H1 (cell line): ENCODE measurements at regions not wholly inside any gene's neighbourhood (a gene's known extent, or its start where the extent isn't known, plus 50 kb on each side); places are given as distances from the start of the nearest gene placed in this dataset.

Experiments used
- ASH2L ChIP-seq: fragments of 200-600, 300-600 bp; sonication (generic); IDR thresholded peaks from one replicate; pipeline ENCODE4 v1.7.1; 2017; ENCODE audit warnings: low read length
- EGR1 ChIP-seq: IDR thresholded peaks from 2 replicates; pipeline ENCODE4 v1.6.1; 2011; ENCODE audit warnings: low read depth, low read length, borderline replicate concordance
- EZH2 ChIP-seq: fragments of 200-600 bp; sonication (generic); IDR thresholded peaks from 2 replicates; pipeline ENCODE4 v1.7.1; 2012; ENCODE audit warnings: low read depth, mild to moderate bottlenecking, moderate library complexity, low read length, inconsistent platforms; ENCODE audit not compliant: severe bottlenecking
- MAFK ChIP-seq: IDR thresholded peaks from 2 replicates; pipeline ENCODE4 v1.6.1; 2012; ENCODE audit warnings: low read depth, mild to moderate bottlenecking, improper control_type of control experiment, low read length
- NRF1 ChIP-seq: IDR thresholded peaks from 2 replicates; pipeline ENCODE4 v1.6.1; 2011; ENCODE audit warnings: mild to moderate bottlenecking, low read depth, low read length, improper control_type of control experiment
- POLR2A ChIP-seq, 2 experiments: IDR thresholded peaks; 1 replicate in 1 of 2; 2 replicates in 1 of 2; pipeline ENCODE4 v1.6.1; 2011; ENCODE audit warnings: low read depth in 2 of 2, low read length in 2 of 2, mild to moderate bottlenecking in 2 of 2; ENCODE audit errors: control extremely low read depth in 1 of 2
- POLR2AphosphoS5 ChIP-seq: IDR thresholded peaks from 2 replicates; pipeline ENCODE4 v1.6.1; 2011; ENCODE audit warnings: low read depth, low read length
- RXRA ChIP-seq: IDR thresholded peaks from 2 replicates; pipeline ENCODE4 v1.6.1; 2011; ENCODE audit warnings: low read depth, mild to moderate bottlenecking, low read length, moderate library complexity; ENCODE audit not compliant: insufficient read depth
- SIX5 ChIP-seq: IDR thresholded peaks from 2 replicates; pipeline ENCODE4 v1.6.1; 2011; ENCODE audit warnings: mild to moderate bottlenecking, low read depth, low read length
- YY1 ChIP-seq: IDR thresholded peaks from 2 replicates; pipeline ENCODE4 v1.6.1; 2011; ENCODE audit warnings: low read depth, mild to moderate bottlenecking, low read length
- TF ChIP-seq, protein P1 (sequence below): IDR thresholded peaks from 2 replicates; pipeline ENCODE4 v1.6.1; 2012; ENCODE audit warnings: inconsistent platforms
- TF ChIP-seq, protein P2 (sequence below), 3 experiments: IDR thresholded peaks; 1 replicate in 2 of 3; 2 replicates in 1 of 3; pipeline versions ENCODE4 v1.5.1 to v1.6.1; 2011; ENCODE audit warnings: low read length in 3 of 3, mild to moderate bottlenecking in 3 of 3, inconsistent platforms in 2 of 3, low read depth in 1 of 3, moderate library complexity in 1 of 3; ENCODE audit not compliant: insufficient read depth in 1 of 3; ENCODE audit errors: control extremely low read depth in 1 of 3
- TF ChIP-seq, protein P3 (sequence below): IDR thresholded peaks from 2 replicates; pipeline ENCODE4 v1.6.1; 2012; ENCODE audit warnings: low read length, inconsistent platforms
- TF ChIP-seq, protein P4 (sequence below): IDR thresholded peaks from 2 replicates; pipeline ENCODE4 v1.6.1; 2011; ENCODE audit warnings: low read length, improper control_type of control experiment

DNA sequence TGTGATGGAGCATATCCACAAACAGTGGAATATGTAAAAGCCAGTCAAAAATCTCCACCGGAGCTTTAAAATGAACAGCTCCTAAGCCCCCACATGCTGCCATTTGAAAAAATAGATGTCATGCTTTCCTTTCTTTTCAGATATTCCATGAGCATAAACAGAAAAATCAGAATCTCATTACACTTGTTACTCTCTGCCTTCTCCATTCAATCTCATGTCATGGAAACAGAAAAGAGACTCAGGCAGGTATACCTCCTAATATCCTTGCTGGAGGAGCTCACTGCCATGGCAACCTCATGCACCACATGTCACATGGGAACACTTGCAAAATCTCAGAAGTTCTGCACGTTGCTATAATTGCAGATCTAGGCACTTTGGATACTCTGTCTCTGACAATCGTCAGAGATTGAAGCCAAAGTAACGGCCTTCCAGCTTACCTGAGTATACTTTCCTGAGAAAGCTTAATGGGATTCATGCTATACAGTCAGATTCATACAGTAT, 317.0 kb upstream of the ADAMTS9 start:
- TF ChIP-seq POLR2A (IDR thresholded peaks at IDR 0.05; ENCODE audit: control extremely low read depth in 1 of 2, low read depth in 2 of 2, low read length in 2 of 2): no peak
- TF ChIP-seq YY1: no peak
- TF ChIP-seq SIX5: no peak
- TF ChIP-seq, protein P1, sequence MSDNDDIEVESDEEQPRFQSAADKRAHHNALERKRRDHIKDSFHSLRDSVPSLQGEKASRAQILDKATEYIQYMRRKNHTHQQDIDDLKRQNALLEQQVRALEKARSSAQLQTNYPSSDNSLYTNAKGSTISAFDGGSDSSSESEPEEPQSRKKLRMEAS: no peak
- TF ChIP-seq, protein P2, sequence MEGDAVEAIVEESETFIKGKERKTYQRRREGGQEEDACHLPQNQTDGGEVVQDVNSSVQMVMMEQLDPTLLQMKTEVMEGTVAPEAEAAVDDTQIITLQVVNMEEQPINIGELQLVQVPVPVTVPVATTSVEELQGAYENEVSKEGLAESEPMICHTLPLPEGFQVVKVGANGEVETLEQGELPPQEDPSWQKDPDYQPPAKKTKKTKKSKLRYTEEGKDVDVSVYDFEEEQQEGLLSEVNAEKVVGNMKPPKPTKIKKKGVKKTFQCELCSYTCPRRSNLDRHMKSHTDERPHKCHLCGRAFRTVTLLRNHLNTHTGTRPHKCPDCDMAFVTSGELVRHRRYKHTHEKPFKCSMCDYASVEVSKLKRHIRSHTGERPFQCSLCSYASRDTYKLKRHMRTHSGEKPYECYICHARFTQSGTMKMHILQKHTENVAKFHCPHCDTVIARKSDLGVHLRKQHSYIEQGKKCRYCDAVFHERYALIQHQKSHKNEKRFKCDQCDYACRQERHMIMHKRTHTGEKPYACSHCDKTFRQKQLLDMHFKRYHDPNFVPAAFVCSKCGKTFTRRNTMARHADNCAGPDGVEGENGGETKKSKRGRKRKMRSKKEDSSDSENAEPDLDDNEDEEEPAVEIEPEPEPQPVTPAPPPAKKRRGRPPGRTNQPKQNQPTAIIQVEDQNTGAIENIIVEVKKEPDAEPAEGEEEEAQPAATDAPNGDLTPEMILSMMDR (IDR thresholded peaks at IDR 0.05; ENCODE audit: control extremely low read depth in 1 of 3, insufficient read depth in 1 of 3, low read depth in 1 of 3, low read length in 3 of 3): no peak
- TF ChIP-seq ASH2L: no peak
- TF ChIP-seq, protein P3, sequence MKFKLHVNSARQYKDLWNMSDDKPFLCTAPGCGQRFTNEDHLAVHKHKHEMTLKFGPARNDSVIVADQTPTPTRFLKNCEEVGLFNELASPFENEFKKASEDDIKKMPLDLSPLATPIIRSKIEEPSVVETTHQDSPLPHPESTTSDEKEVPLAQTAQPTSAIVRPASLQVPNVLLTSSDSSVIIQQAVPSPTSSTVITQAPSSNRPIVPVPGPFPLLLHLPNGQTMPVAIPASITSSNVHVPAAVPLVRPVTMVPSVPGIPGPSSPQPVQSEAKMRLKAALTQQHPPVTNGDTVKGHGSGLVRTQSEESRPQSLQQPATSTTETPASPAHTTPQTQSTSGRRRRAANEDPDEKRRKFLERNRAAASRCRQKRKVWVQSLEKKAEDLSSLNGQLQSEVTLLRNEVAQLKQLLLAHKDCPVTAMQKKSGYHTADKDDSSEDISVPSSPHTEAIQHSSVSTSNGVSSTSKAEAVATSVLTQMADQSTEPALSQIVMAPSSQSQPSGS: no peak
- TF ChIP-seq MAFK: no peak
- no peak for TF ChIP-seq EGR1
- TF ChIP-seq NRF1: no peak
- TF ChIP-seq, protein P4, sequence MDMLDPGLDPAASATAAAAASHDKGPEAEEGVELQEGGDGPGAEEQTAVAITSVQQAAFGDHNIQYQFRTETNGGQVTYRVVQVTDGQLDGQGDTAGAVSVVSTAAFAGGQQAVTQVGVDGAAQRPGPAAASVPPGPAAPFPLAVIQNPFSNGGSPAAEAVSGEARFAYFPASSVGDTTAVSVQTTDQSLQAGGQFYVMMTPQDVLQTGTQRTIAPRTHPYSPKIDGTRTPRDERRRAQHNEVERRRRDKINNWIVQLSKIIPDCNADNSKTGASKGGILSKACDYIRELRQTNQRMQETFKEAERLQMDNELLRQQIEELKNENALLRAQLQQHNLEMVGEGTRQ: no peak
- no peak for TF ChIP-seq EZH2
- no peak for TF ChIP-seq POLR2AphosphoS5
- TF ChIP-seq RXRA: no peak
